ENCODE measurements at regions not wholly inside any gene's neighbourhood (a gene's known extent, or its start where the extent isn't known, plus 50 kb on each side); places are given as distances from the start of the nearest gene placed in this dataset.

DNA sequence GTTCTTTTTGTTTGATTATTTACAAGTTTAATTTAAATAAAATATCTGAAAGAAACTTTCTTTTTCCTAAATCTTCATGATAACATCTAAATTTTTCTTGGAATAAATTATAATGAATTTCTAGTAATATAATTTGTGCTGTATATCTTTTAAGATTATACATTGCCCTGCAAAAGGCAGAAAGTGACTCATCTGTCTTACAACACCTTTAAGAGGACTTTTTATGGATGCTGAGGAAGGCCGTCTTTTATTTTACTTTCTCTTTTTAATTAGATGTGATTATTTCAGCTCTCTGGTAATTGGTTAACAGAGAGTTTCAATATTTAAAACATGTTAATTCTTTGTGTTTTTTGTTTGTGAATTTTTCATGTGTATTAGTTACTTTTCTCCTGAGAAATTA, 598.4 kb downstream of the RPL10L start:
- Histone ChIP-seq H3K4me2 (no peak overlapping the region), H2AFZ (no peak overlapping the region), H3F3A (replicated peaks; ENCODE audit: low read depth) (no peaks in the 10 kb centered on the region), H4K20me1 (replicated peaks; ENCODE audit: insufficient read depth) (no peaks in the 10 kb centered on the region), H3K9me2 (ENCODE audit: insufficient read depth) (no peaks in the 10 kb centered on the region), H3K4me1 (ENCODE audit: insufficient read depth) (peaks cover 7% of the 10 kb centered on the region; the same call in 1 of the 2 replicates), H3K27ac (ENCODE audit: low read depth) (no peak overlapping the region), H3K79me2 (replicated peaks; ENCODE audit: insufficient read depth) (no peaks in the 10 kb centered on the region), H3K36me3 (ENCODE audit: insufficient read depth) (no peaks in the 10 kb centered on the region), H3K27me3 (ENCODE audit: insufficient read depth) (no peaks in the 10 kb centered on the region), H3K4me3 (no peak overlapping the region)
- DNase-seq (ENCODE audit: low spot score) (no peak), ATAC-seq (no peak)
- Mint-ChIP-seq H3K4me3 (no peak overlapping the region), H3K4me1 (peaks cover 9% of the 10 kb centered on the region; the same call in 2 of the 3 replicates), H3K27ac (no peak overlapping the region), H3K27me3 (ENCODE audit: insufficient read depth, low read depth, poor library complexity) (peaks cover 1% of the 10 kb centered on the region), H3K9me3 (no peaks in the 10 kb centered on the region), H3K36me3 (ENCODE audit: low read depth) (no peaks in the 10 kb centered on the region)
- TF ChIP-seq EZH2phosphoT487 (IDR thresholded peaks at IDR 0.05; ENCODE audit: unreplicated experiment) (no peak), CREB1 (CRISPR knock-in tag; IDR thresholded peaks at IDR 0.05; ENCODE audit: low read depth) (no peak), POLR2AphosphoS5 (IDR thresholded peaks at IDR 0.05; ENCODE audit: low read depth) (no peak), EZH2 (IDR thresholded peaks at IDR 0.05; ENCODE audit: low read depth, unreplicated experiment) (no peak), ZNF114 (CRISPR knock-in tag; IDR thresholded peaks at IDR 0.05) (no peak), JUNB (IDR thresholded peaks at IDR 0.05; ENCODE audit: unreplicated experiment) (no peak), NANOG (IDR thresholded peaks at IDR 0.05; ENCODE audit: borderline replicate concordance) (no peak)
- TF ChIP-seq, protein P1, sequence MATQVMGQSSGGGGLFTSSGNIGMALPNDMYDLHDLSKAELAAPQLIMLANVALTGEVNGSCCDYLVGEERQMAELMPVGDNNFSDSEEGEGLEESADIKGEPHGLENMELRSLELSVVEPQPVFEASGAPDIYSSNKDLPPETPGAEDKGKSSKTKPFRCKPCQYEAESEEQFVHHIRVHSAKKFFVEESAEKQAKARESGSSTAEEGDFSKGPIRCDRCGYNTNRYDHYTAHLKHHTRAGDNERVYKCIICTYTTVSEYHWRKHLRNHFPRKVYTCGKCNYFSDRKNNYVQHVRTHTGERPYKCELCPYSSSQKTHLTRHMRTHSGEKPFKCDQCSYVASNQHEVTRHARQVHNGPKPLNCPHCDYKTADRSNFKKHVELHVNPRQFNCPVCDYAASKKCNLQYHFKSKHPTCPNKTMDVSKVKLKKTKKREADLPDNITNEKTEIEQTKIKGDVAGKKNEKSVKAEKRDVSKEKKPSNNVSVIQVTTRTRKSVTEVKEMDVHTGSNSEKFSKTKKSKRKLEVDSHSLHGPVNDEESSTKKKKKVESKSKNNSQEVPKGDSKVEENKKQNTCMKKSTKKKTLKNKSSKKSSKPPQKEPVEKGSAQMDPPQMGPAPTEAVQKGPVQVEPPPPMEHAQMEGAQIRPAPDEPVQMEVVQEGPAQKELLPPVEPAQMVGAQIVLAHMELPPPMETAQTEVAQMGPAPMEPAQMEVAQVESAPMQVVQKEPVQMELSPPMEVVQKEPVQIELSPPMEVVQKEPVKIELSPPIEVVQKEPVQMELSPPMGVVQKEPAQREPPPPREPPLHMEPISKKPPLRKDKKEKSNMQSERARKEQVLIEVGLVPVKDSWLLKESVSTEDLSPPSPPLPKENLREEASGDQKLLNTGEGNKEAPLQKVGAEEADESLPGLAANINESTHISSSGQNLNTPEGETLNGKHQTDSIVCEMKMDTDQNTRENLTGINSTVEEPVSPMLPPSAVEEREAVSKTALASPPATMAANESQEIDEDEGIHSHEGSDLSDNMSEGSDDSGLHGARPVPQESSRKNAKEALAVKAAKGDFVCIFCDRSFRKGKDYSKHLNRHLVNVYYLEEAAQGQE (IDR thresholded peaks at IDR 0.05; ENCODE audit: unreplicated experiment), result no peak
- TF ChIP-seq, protein P2, sequence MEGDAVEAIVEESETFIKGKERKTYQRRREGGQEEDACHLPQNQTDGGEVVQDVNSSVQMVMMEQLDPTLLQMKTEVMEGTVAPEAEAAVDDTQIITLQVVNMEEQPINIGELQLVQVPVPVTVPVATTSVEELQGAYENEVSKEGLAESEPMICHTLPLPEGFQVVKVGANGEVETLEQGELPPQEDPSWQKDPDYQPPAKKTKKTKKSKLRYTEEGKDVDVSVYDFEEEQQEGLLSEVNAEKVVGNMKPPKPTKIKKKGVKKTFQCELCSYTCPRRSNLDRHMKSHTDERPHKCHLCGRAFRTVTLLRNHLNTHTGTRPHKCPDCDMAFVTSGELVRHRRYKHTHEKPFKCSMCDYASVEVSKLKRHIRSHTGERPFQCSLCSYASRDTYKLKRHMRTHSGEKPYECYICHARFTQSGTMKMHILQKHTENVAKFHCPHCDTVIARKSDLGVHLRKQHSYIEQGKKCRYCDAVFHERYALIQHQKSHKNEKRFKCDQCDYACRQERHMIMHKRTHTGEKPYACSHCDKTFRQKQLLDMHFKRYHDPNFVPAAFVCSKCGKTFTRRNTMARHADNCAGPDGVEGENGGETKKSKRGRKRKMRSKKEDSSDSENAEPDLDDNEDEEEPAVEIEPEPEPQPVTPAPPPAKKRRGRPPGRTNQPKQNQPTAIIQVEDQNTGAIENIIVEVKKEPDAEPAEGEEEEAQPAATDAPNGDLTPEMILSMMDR (conservative IDR thresholded peaks at IDR 0.05; ENCODE audit: low read depth in 2 of 2), result no peak
- TF ChIP-seq, protein P3, sequence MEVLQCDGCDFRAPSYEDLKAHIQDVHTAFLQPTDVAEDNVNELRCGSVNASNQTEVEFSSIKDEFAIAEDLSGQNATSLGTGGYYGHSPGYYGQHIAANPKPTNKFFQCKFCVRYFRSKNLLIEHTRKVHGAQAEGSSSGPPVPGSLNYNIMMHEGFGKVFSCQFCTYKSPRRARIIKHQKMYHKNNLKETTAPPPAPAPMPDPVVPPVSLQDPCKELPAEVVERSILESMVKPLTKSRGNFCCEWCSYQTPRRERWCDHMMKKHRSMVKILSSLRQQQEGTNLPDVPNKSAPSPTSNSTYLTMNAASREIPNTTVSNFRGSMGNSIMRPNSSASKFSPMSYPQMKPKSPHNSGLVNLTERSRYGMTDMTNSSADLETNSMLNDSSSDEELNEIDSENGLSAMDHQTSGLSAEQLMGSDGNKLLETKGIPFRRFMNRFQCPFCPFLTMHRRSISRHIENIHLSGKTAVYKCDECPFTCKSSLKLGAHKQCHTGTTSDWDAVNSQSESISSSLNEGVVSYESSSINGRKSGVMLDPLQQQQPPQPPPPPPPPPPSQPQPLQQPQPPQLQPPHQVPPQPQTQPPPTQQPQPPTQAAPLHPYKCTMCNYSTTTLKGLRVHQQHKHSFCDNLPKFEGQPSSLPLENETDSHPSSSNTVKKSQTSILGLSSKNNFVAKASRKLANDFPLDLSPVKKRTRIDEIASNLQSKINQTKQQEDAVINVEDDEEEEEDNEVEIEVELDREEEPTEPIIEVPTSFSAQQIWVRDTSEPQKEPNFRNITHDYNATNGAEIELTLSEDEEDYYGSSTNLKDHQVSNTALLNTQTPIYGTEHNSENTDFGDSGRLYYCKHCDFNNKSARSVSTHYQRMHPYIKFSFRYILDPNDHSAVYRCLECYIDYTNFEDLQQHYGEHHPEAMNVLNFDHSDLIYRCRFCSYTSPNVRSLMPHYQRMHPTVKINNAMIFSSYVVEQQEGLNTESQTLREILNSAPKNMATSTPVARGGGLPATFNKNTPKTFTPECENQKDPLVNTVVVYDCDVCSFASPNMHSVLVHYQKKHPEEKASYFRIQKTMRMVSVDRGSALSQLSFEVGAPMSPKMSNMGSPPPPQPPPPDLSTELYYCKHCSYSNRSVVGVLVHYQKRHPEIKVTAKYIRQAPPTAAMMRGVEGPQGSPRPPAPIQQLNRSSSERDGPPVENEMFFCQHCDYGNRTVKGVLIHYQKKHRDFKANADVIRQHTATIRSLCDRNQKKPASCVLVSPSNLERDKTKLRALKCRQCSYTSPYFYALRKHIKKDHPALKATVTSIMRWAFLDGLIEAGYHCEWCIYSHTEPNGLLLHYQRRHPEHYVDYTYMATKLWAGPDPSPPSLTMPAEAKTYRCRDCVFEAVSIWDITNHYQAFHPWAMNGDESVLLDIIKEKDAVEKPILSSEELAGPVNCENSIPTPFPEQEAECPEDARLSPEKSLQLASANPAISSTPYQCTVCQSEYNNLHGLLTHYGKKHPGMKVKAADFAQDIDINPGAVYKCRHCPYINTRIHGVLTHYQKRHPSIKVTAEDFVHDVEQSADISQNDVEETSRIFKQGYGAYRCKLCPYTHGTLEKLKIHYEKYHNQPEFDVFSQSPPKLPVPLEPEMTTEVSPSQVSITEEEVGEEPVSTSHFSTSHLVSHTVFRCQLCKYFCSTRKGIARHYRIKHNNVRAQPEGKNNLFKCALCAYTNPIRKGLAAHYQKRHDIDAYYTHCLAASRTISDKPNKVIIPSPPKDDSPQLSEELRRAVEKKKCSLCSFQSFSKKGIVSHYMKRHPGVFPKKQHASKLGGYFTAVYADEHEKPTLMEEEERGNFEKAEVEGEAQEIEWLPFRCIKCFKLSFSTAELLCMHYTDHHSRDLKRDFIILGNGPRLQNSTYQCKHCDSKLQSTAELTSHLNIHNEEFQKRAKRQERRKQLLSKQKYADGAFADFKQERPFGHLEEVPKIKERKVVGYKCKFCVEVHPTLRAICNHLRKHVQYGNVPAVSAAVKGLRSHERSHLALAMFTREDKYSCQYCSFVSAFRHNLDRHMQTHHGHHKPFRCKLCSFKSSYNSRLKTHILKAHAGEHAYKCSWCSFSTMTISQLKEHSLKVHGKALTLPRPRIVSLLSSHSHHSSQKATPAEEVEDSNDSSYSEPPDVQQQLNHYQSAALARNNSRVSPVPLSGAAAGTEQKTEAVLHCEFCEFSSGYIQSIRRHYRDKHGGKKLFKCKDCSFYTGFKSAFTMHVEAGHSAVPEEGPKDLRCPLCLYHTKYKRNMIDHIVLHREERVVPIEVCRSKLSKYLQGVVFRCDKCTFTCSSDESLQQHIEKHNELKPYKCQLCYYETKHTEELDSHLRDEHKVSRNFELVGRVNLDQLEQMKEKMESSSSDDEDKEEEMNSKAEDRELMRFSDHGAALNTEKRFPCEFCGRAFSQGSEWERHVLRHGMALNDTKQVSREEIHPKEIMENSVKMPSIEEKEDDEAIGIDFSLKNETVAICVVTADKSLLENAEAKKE (CRISPR knock-in tag; IDR thresholded peaks at IDR 0.05), result no peak
- TF ChIP-seq, protein P4, sequence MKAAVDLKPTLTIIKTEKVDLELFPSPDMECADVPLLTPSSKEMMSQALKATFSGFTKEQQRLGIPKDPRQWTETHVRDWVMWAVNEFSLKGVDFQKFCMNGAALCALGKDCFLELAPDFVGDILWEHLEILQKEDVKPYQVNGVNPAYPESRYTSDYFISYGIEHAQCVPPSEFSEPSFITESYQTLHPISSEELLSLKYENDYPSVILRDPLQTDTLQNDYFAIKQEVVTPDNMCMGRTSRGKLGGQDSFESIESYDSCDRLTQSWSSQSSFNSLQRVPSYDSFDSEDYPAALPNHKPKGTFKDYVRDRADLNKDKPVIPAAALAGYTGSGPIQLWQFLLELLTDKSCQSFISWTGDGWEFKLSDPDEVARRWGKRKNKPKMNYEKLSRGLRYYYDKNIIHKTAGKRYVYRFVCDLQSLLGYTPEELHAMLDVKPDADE (IDR thresholded peaks at IDR 0.05), result no peak

Measured in GM23338 (cell line).